GM23338 (cell line): ENCODE measurements at regions not wholly inside any gene's neighbourhood (a gene's known extent, or its start where the extent isn't known, plus 50 kb on each side); places are given as distances from the start of the nearest gene placed in this dataset.

Experiments used
- ATAC-seq: fragments of 200-7000 bp; cut with Tn5 transposase; 3 replicates; pipeline ENCODE4 v1.9.1; 2020
- DNase-seq: peaks from one replicate; pipeline ENCODE4 v3.0.0-alpha.2; 2015; ENCODE audit warnings: low spot score
- H2AFZ ChIP-seq: fragments of 200-600 bp; sonication (generic); 2 replicates; pipeline ENCODE4 v1.8.0; 2016; ENCODE audit warnings: antibody characterized with exemption, mild to moderate bottlenecking, moderate library complexity
- H3F3A ChIP-seq: fragments of 200-600 bp; sonication (generic); replicated peaks from 2 replicates; pipeline ENCODE4 v1.8.0; 2017; ENCODE audit warnings: antibody characterized with exemption, mixed run types, low read depth
- H3K27ac ChIP-seq: fragments of 200-600 bp; sonication (generic); 2 replicates; pipeline ENCODE4 v1.6.1; 2016; ENCODE audit warnings: low read depth
- H3K27me3 ChIP-seq: fragments of 200-600 bp; sonication (generic); 2 replicates; pipeline ENCODE4 v1.8.0; 2016; ENCODE audit warnings: mild to moderate bottlenecking, mixed run types, moderate library complexity; ENCODE audit not compliant: insufficient read depth
- H3K36me3 ChIP-seq: fragments of 200-600 bp; sonication (generic); 2 replicates; pipeline ENCODE4 v1.8.0; 2016; ENCODE audit warnings: mild to moderate bottlenecking; ENCODE audit not compliant: insufficient read depth
- H3K4me1 ChIP-seq: fragments of 200-600 bp; sonication (generic); 2 replicates; pipeline ENCODE4 v1.8.0; 2016; ENCODE audit warnings: mild to moderate bottlenecking, moderate library complexity; ENCODE audit not compliant: insufficient read depth
- H3K4me2 ChIP-seq: fragments of 200-600 bp; sonication (generic); 2 replicates; pipeline ENCODE4 v1.7.1; 2017; ENCODE audit warnings: mixed run types
- H3K4me3 ChIP-seq: fragments of 200-600 bp; sonication (generic); 2 replicates; pipeline ENCODE4 v1.6.1; 2016; ENCODE audit warnings: mixed run types
- H3K79me2 ChIP-seq: fragments of 200-600 bp; sonication (generic); replicated peaks from 2 replicates; pipeline ENCODE4 v1.8.0; 2017; ENCODE audit warnings: mild to moderate bottlenecking; ENCODE audit not compliant: insufficient read depth
- H3K9me2 ChIP-seq: fragments of 200-600 bp; sonication (generic); 2 replicates; pipeline ENCODE4 v1.8.0; 2017; ENCODE audit not compliant: insufficient read depth
- H4K20me1 ChIP-seq: fragments of 200-600 bp; sonication (generic); replicated peaks from 2 replicates; pipeline ENCODE4 v1.8.0; 2017; ENCODE audit warnings: mild to moderate bottlenecking; ENCODE audit not compliant: insufficient read depth
- H3K27ac Mint-ChIP-seq: 2 replicates; pipeline ENCODE4 v1.8.0; 2020; ENCODE audit warnings: inconsistent platforms, mild to moderate bottlenecking, moderate library complexity, mixed read lengths
- H3K27me3 Mint-ChIP-seq: 3 replicates; pipeline ENCODE4 v1.8.0; 2022; ENCODE audit warnings: low read depth, mild to moderate bottlenecking, moderate library complexity, mixed read lengths, inconsistent platforms; ENCODE audit not compliant: insufficient read depth, poor library complexity
- H3K36me3 Mint-ChIP-seq: 3 replicates; pipeline ENCODE4 v1.8.0; 2021; ENCODE audit warnings: low read depth, mild to moderate bottlenecking, inconsistent platforms, moderate library complexity, mixed read lengths
- H3K4me1 Mint-ChIP-seq: 3 replicates; pipeline ENCODE4 v1.8.0; 2020; ENCODE audit warnings: mild to moderate bottlenecking, inconsistent platforms, mixed read lengths
- H3K4me3 Mint-ChIP-seq: 3 replicates; pipeline ENCODE4 v1.8.0; 2021; ENCODE audit warnings: moderate library complexity, mild to moderate bottlenecking, inconsistent platforms, mixed read lengths
- H3K9me3 Mint-ChIP-seq: 3 replicates; pipeline ENCODE4 v1.8.0; 2020; ENCODE audit warnings: moderate library complexity, mild to moderate bottlenecking, inconsistent platforms, mixed read lengths
- CREB1 ChIP-seq: fragments of 250-450 bp; sonication (Bioruptor Pico); IDR thresholded peaks from 2 replicates; pipeline ENCODE4 v1.5.0; 2020; ENCODE audit warnings: low read depth, mild to moderate bottlenecking, moderate library complexity
- ETS1 ChIP-seq: IDR thresholded peaks from 2 replicates; pipeline ENCODE4 v1.6.1; 2016; ENCODE audit warnings: antibody characterized with exemption
- EZH2 ChIP-seq: fragments of 200-600 bp; sonication (generic); IDR thresholded peaks from one replicate; pipeline ENCODE4 v1.8.0; 2017; ENCODE audit warnings: antibody characterized with exemption, mild to moderate bottlenecking, low read depth; ENCODE audit not compliant: unreplicated experiment
- JUNB ChIP-seq: IDR thresholded peaks from one replicate; pipeline ENCODE4 v1.6.1; 2016; ENCODE audit warnings: antibody characterized with exemption; ENCODE audit not compliant: unreplicated experiment
- NANOG ChIP-seq: IDR thresholded peaks from 2 replicates; pipeline ENCODE4 v1.6.1; 2016; ENCODE audit warnings: antibody characterized with exemption, borderline replicate concordance
- POLR2AphosphoS5 ChIP-seq: IDR thresholded peaks from 2 replicates; pipeline ENCODE4 v1.6.1; 2016; ENCODE audit warnings: antibody characterized with exemption, low read depth
- REST ChIP-seq: IDR thresholded peaks from one replicate; pipeline ENCODE4 v1.6.1; 2018; ENCODE audit warnings: antibody characterized with exemption; ENCODE audit not compliant: unreplicated experiment
- STAT1 ChIP-seq: IDR thresholded peaks from one replicate; pipeline ENCODE4 v1.6.1; 2016; ENCODE audit warnings: antibody characterized with exemption; ENCODE audit not compliant: unreplicated experiment
- ZNF114 ChIP-seq: fragments of 250-450 bp; sonication (Bioruptor Pico); IDR thresholded peaks from 2 replicates; pipeline ENCODE4 v1.5.0; 2020; ENCODE audit warnings: mild to moderate bottlenecking, moderate library complexity
- ZNF331 ChIP-seq: fragments of 250-450 bp; sonication (Bioruptor Pico); IDR thresholded peaks from 2 replicates; pipeline ENCODE4 v1.5.0; 2020; ENCODE audit warnings: low read depth, mild to moderate bottlenecking, moderate library complexity
- TF ChIP-seq, protein P1 (sequence below), 2 experiments: fragments of 200-600 bp in 1 of 2; sonication (generic) in 1 of 2; conservative IDR thresholded peaks; 2 replicates each; pipeline versions ENCODE4 v1.5.1 to v1.6.1; 2016 to 2017; ENCODE audit warnings: antibody characterized with exemption in 2 of 2, low read depth in 2 of 2, mild to moderate bottlenecking in 2 of 2, moderate library complexity in 1 of 2

- no peak for TF ChIP-seq ZNF331 (CRISPR knock-in tag)
- no peak for TF ChIP-seq STAT1
- no peak for TF ChIP-seq JUNB
- TF ChIP-seq, protein P1, sequence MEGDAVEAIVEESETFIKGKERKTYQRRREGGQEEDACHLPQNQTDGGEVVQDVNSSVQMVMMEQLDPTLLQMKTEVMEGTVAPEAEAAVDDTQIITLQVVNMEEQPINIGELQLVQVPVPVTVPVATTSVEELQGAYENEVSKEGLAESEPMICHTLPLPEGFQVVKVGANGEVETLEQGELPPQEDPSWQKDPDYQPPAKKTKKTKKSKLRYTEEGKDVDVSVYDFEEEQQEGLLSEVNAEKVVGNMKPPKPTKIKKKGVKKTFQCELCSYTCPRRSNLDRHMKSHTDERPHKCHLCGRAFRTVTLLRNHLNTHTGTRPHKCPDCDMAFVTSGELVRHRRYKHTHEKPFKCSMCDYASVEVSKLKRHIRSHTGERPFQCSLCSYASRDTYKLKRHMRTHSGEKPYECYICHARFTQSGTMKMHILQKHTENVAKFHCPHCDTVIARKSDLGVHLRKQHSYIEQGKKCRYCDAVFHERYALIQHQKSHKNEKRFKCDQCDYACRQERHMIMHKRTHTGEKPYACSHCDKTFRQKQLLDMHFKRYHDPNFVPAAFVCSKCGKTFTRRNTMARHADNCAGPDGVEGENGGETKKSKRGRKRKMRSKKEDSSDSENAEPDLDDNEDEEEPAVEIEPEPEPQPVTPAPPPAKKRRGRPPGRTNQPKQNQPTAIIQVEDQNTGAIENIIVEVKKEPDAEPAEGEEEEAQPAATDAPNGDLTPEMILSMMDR (conservative IDR thresholded peaks at IDR 0.05; ENCODE audit: low read depth in 2 of 2): no peak
- no peak for TF ChIP-seq POLR2AphosphoS5
- no peak for TF ChIP-seq ZNF114 (CRISPR knock-in tag)
- TF ChIP-seq ETS1: no peak
- TF ChIP-seq REST: no peak
- TF ChIP-seq CREB1 (CRISPR knock-in tag): no peak
- no peak for TF ChIP-seq EZH2
- no peak for TF ChIP-seq NANOG
- DNase-seq (no peak), ATAC-seq (no peak)
- Histone ChIP-seq H3K4me2 (no peak overlapping the region), H3K79me2 (no peaks in the 10 kb centered on the region), H3K4me1 (no peaks in the 10 kb centered on the region), H3K4me3 (no peak overlapping the region), H3K9me2 (peaks cover 9% of the 10 kb centered on the region), H3K27ac (no peak overlapping the region), H3K36me3 (no peaks in the 10 kb centered on the region), H3K27me3 (no peaks in the 10 kb centered on the region), H4K20me1 (no peaks in the 10 kb centered on the region), H3F3A (no peaks in the 10 kb centered on the region), H2AFZ (no peak overlapping the region)
- H3K36me3 Mint-ChIP-seq: no peaks in the 10 kb centered on the region
- H3K27me3 Mint-ChIP-seq: no peaks in the 10 kb centered on the region
- H3K4me3 Mint-ChIP-seq: no peak overlapping the region
- H3K27ac Mint-ChIP-seq: no peak overlapping the region
- no peaks in the 10 kb centered on the region; the same call in 2 of the 3 replicates for H3K9me3 Mint-ChIP-seq
- no peaks in the 10 kb centered on the region for H3K4me1 Mint-ChIP-seq
These were observed 482.2 kb upstream of the NBEA start for GRCh38 chr13:34459856-34460255.
